Mucosa of gallbladder (tissue), 1 donor: ENCODE measurements at regions not wholly inside any gene's neighbourhood (a gene's known extent, or its start where the extent isn't known, plus 50 kb on each side); places are given as distances from the start of the nearest gene placed in this dataset.

Experiments used
- DNase-seq: peaks from one replicate; pipeline ENCODE4 v3.0.0-alpha.2; 2020; ENCODE audit warnings: low spot score
- donor health status: DM: no; HTN: no; CAD: no.

- no peak for DNase-seq
These were observed 264.6 kb upstream of the CLINT1 start for GRCh38 chr5:158123595-158123994.

GRCh38 chr5:158121678-158122077, 262.7 kb upstream of the CLINT1 start:
- DNase-seq, result no peak

- no peak for DNase-seq
These were observed 261.8 kb upstream of the CLINT1 start for GRCh38 chr5:158120760-158121159.

GRCh38 chr5:158119961-158120723, 261.2 kb upstream of the CLINT1 start:
- no peak for DNase-seq

GRCh38 chr5:158117467-158118160, 258.7 kb upstream of the CLINT1 start:
- no peak for DNase-seq

GRCh38 chr5:158116965-158117364, 258.0 kb upstream of the CLINT1 start:
- DNase-seq, result no peak

GRCh38 chr5:158115468-158115867, 256.5 kb upstream of the CLINT1 start:
- DNase-seq, result no peak

- no peak for DNase-seq
These were observed 249.2 kb upstream of the CLINT1 start for GRCh38 chr5:158108177-158108576.

GRCh38 chr5:158100373-158100888, 241.5 kb upstream of the CLINT1 start:
- DNase-seq, result no peak

- no peak for DNase-seq
These were observed 240.7 kb upstream of the CLINT1 start for GRCh38 chr5:158099571-158100105.

- no peak for DNase-seq
These were observed 237.9 kb upstream of the CLINT1 start for GRCh38 chr5:158096835-158097234.

- no peak for DNase-seq
These were observed 227.9 kb upstream of the CLINT1 start for GRCh38 chr5:158086856-158087255.

GRCh38 chr5:158084292-158084691, 225.3 kb upstream of the CLINT1 start:
- no peak for DNase-seq

- DNase-seq, result no peak
These were observed 223.8 kb upstream of the CLINT1 start for GRCh38 chr5:158082696-158083287.

GRCh38 chr5:158080112-158080511, 221.2 kb upstream of the CLINT1 start:
- no peak for DNase-seq

- no peak for DNase-seq
These were observed 220.2 kb upstream of the CLINT1 start for GRCh38 chr5:158079097-158079496.

GRCh38 chr5:158074992-158075769, 216.2 kb upstream of the CLINT1 start:
- peak; percentile 48 for DNase-seq

GRCh38 chr5:158074597-158074991, 215.6 kb upstream of the CLINT1 start:
- DNase-seq, result no peak

GRCh38 chr5:158070859-158071258, 211.9 kb upstream of the CLINT1 start:
- no peak for DNase-seq

GRCh38 chr5:158069838-158070237, 210.9 kb upstream of the CLINT1 start:
- no peak for DNase-seq

GRCh38 chr5:158068964-158069363, 210.0 kb upstream of the CLINT1 start:
- DNase-seq, result no peak

- no peak for DNase-seq
These were observed 207.1 kb upstream of the CLINT1 start for GRCh38 chr5:158066076-158066475.
